ENCODE measurements at regions not wholly inside any gene's neighbourhood (a gene's known extent, or its start where the extent isn't known, plus 50 kb on each side); places are given as distances from the start of the nearest gene placed in this dataset.

GRCh38 chr12:91562476-91562875 is 379.9 kb upstream of the DCN start:
- no peaks in the 10 kb centered on the region for H3K36me3 ChIP-seq (ENCODE audit: insufficient read depth, low read length)
- H3K4me2 ChIP-seq (ENCODE audit: insufficient read depth, low read length), result peak overlapping the region; percentile 38
- no peak overlapping the region for H3K4me3 ChIP-seq (ENCODE audit: low read depth in 1 of 2, low read length in 2 of 2)
- H3K79me2 ChIP-seq (ENCODE audit: insufficient read depth, low read length), result no peaks in the 10 kb centered on the region
- H2AFZ ChIP-seq (ENCODE audit: low read depth, low read length), result peak overlapping the region; percentile 75
- H3K27me3 ChIP-seq (ENCODE audit: insufficient read depth, low read length, poor library complexity), result no peaks in the 10 kb centered on the region
- ATAC-seq (ENCODE audit: insufficient read depth, low read depth) (peak; percentile 80), DNase-seq (peak; percentile 26)
- H3K4me1 ChIP-seq (ENCODE audit: insufficient read depth, low read length), result peaks cover 10% of the 10 kb centered on the region
- no peaks in the 10 kb centered on the region for H4K20me1 ChIP-seq (ENCODE audit: insufficient read depth, low read length)
- peak overlapping the region; percentile 33; the same call in 1 of the 2 replicates for H3K27ac ChIP-seq (ENCODE audit: low read length)
- TF ChIP-seq CTCF (IDR thresholded peaks at IDR 0.05; ENCODE audit: borderline replicate concordance, extremely low read depth, low read length, poor library complexity, severe bottlenecking), result no peak
- TF ChIP-seq EZH2 (IDR thresholded peaks at IDR 0.05; ENCODE audit: borderline replicate concordance, low read depth, low read length, severe bottlenecking), result no peak
- H3K9ac ChIP-seq (ENCODE audit: low read depth, low read length), result no peak overlapping the region
- H3K9me3 ChIP-seq (ENCODE audit: insufficient read depth, low read length, severe bottlenecking), result no peaks in the 10 kb centered on the region

- Histone ChIP-seq H3K4me1 (ENCODE audit: insufficient read depth, low read length) (peaks cover 10% of the 10 kb centered on the region), H2AFZ (ENCODE audit: low read depth, low read length) (peak overlapping the region; percentile 38; the same call in 1 of the 2 replicates), H3K9ac (ENCODE audit: low read depth, low read length) (no peak overlapping the region), H3K36me3 (ENCODE audit: insufficient read depth, low read length) (no peaks in the 10 kb centered on the region), H3K79me2 (ENCODE audit: insufficient read depth, low read length) (no peaks in the 10 kb centered on the region), H3K27ac (ENCODE audit: low read length) (no peak overlapping the region), H3K4me3 (ENCODE audit: low read depth in 1 of 2, low read length in 2 of 2) (no peak overlapping the region), H3K4me2 (ENCODE audit: insufficient read depth, low read length) (no peak overlapping the region), H4K20me1 (ENCODE audit: insufficient read depth, low read length) (no peaks in the 10 kb centered on the region), H3K27me3 (ENCODE audit: insufficient read depth, low read length, poor library complexity) (no peaks in the 10 kb centered on the region), H3K9me3 (ENCODE audit: insufficient read depth, low read length, severe bottlenecking) (no peaks in the 10 kb centered on the region)
- DNase-seq, result no peak
- no peak for ATAC-seq (ENCODE audit: insufficient read depth, low read depth)
- TF ChIP-seq CTCF (IDR thresholded peaks at IDR 0.05; ENCODE audit: borderline replicate concordance, extremely low read depth, low read length, poor library complexity, severe bottlenecking) (no peak), EZH2 (IDR thresholded peaks at IDR 0.05; ENCODE audit: borderline replicate concordance, low read depth, low read length, severe bottlenecking) (no peak)
These were observed 379.3 kb upstream of the DCN start for GRCh38 chr12:91561958-91562325.

- H4K20me1 ChIP-seq (ENCODE audit: insufficient read depth, low read length), result no peaks in the 10 kb centered on the region
- H3K79me2 ChIP-seq (ENCODE audit: insufficient read depth, low read length), result no peaks in the 10 kb centered on the region
- no peak overlapping the region for H3K27ac ChIP-seq (ENCODE audit: low read length)
- no peak overlapping the region for H3K9ac ChIP-seq (ENCODE audit: low read depth, low read length)
- no peak for DNase-seq
- no peak for ATAC-seq (ENCODE audit: insufficient read depth, low read depth)
- H3K27me3 ChIP-seq (ENCODE audit: insufficient read depth, low read length, poor library complexity), result no peaks in the 10 kb centered on the region
- TF ChIP-seq EZH2 (IDR thresholded peaks at IDR 0.05; ENCODE audit: borderline replicate concordance, low read depth, low read length, severe bottlenecking) (no peak), CTCF (IDR thresholded peaks at IDR 0.05; ENCODE audit: borderline replicate concordance, extremely low read depth, low read length, poor library complexity, severe bottlenecking) (no peak)
- H2AFZ ChIP-seq (ENCODE audit: low read depth, low read length), result no peak overlapping the region
- H3K9me3 ChIP-seq (ENCODE audit: insufficient read depth, low read length, severe bottlenecking), result no peaks in the 10 kb centered on the region
- H3K4me1 ChIP-seq (ENCODE audit: insufficient read depth, low read length), result peaks cover 10% of the 10 kb centered on the region
- no peak overlapping the region for H3K4me2 ChIP-seq (ENCODE audit: insufficient read depth, low read length)
- no peaks in the 10 kb centered on the region for H3K36me3 ChIP-seq (ENCODE audit: insufficient read depth, low read length)
- H3K4me3 ChIP-seq (ENCODE audit: low read depth in 1 of 2, low read length in 2 of 2), result no peak overlapping the region
These were observed 378.8 kb upstream of the DCN start for GRCh38 chr12:91561301-91561957.
